Kidney (tissue), 13 donors: ENCODE measurements at regions not wholly inside any gene's neighbourhood (a gene's known extent, or its start where the extent isn't known, plus 50 kb on each side); places are given as distances from the start of the nearest gene placed in this dataset.
A peak's percentile ranks its signal among the peaks of the same experiment; 100 is the strongest.

ENCODE experiments used
- DNase-seq, 5 donors: peaks; one replicate each; pipeline ENCODE4 v3.0.0-alpha.2; 2013 to 2020
- FAIRE-seq: peaks from 2 replicates; lab custom pipeline; 2012; peaks lifted over from hg19 to GRCh38; lab: Jason Lieb, UNC
- H3K27ac ChIP-seq, 2 donors: one replicate each; pipeline ENCODE4 v1.7.0; 2013; ENCODE audit warnings: low read depth in 2 of 2, low read length in 2 of 2, inconsistent platforms in 1 of 2
- H3K27me3 ChIP-seq: one replicate; pipeline ENCODE4 v1.7.1; 2013; ENCODE audit warnings: low read length, inconsistent platforms; ENCODE audit not compliant: control insufficient read depth, insufficient read depth
- H3K36me3 ChIP-seq, 3 donors: one replicate each; pipeline versions ENCODE4 v1.7.0 to v1.7.1; 2013; ENCODE audit warnings: low read length in 3 of 3, control low read depth in 1 of 3, inconsistent platforms in 1 of 3; ENCODE audit not compliant: insufficient read depth in 3 of 3, control insufficient read depth in 2 of 3
- H3K4me1 ChIP-seq, 3 donors: one replicate each; pipeline versions ENCODE4 v1.7.0 to v1.7.1; 2013; ENCODE audit warnings: low read length in 3 of 3, inconsistent platforms in 1 of 3, low read depth in 1 of 3; ENCODE audit not compliant: control insufficient read depth in 2 of 3, insufficient read depth in 2 of 3
- H3K4me3 ChIP-seq, 3 donors: one replicate each; pipeline versions ENCODE4 v1.7.0 to v1.8.1; 2013; ENCODE audit warnings: low read length in 3 of 3, control low read depth in 1 of 3, inconsistent platforms in 1 of 3
- H3K9ac ChIP-seq, 3 donors: one replicate each; pipeline versions ENCODE4 v1.7.0 to v1.7.1; 2013; ENCODE audit warnings: low read length in 3 of 3, control low read depth in 1 of 3, inconsistent platforms in 1 of 3
- H3K9me3 ChIP-seq, 3 donors: one replicate each; pipeline versions ENCODE4 v1.7.0 to v1.7.1; 2013; ENCODE audit warnings: low read length in 3 of 3, control low read depth in 1 of 3, inconsistent platforms in 1 of 3; ENCODE audit not compliant: control insufficient read depth in 2 of 3, insufficient read depth in 1 of 3
- intact Hi-C: fragments of 100-400 bp; cut with DNase I; formaldehyde crosslinking; loops from one replicate; pipeline ENCODE4 v1.11.1; 2022
- TF ChIP-seq, protein P1 (sequence below): IDR thresholded peaks from 3 replicates; pipeline ENCODE4 v1.5.1; 2012; ENCODE audit warnings: mild to moderate bottlenecking, moderate library complexity, borderline replicate concordance; ENCODE audit not compliant: insufficient read depth; ENCODE audit errors: extremely low read depth
- donor health status: control.
- donor health status: control.
- donor health status: control.
- donor health status: control.
- donor health status: control.
- donor health status: DM: yes; HTN: yes; CAD: no.
- donor health status: Normal renal cell carcinoma (clear cell type).

DNA sequence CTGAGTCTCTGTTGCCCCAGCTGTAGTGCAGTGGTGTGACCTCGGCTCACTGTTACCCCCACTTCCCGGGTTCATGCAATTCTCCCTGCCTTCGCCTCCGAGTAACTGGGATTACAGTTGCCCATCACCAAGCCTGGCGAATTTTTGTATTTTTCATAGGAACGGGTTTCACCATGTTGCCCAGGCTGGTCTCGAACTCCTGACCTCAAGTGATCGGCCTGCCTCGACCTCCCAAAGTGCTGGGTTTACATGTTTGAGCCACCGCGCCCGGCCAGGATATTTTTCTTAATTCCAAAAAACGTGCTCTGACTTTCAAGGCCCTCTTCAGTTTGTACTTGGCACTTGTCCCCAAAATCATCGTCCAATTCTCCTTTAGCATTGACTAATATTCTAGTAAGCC lies 129.2 kb upstream of the EPHA5 start:
- Histone ChIP-seq H3K27me3 (no peaks in the 10 kb centered on the region), H3K9me3 (peaks cover 0 to 5% (median 0%) of the 10 kb centered on the region in 3 donors), H3K9ac (no peak overlapping the region), H3K4me1 (no peaks in the 10 kb centered on the region), H3K27ac (no peak overlapping the region), H3K4me3 (no peak overlapping the region), H3K36me3 (no peaks in the 10 kb centered on the region)
- TF ChIP-seq, protein P1, sequence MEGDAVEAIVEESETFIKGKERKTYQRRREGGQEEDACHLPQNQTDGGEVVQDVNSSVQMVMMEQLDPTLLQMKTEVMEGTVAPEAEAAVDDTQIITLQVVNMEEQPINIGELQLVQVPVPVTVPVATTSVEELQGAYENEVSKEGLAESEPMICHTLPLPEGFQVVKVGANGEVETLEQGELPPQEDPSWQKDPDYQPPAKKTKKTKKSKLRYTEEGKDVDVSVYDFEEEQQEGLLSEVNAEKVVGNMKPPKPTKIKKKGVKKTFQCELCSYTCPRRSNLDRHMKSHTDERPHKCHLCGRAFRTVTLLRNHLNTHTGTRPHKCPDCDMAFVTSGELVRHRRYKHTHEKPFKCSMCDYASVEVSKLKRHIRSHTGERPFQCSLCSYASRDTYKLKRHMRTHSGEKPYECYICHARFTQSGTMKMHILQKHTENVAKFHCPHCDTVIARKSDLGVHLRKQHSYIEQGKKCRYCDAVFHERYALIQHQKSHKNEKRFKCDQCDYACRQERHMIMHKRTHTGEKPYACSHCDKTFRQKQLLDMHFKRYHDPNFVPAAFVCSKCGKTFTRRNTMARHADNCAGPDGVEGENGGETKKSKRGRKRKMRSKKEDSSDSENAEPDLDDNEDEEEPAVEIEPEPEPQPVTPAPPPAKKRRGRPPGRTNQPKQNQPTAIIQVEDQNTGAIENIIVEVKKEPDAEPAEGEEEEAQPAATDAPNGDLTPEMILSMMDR: no peak
- DNase-seq: no peak
- FAIRE-seq: no peak
- intact Hi-C loops: no loop called here

- H3K36me3 ChIP-seq: no peaks in the 10 kb centered on the region
- FAIRE-seq (no peak), DNase-seq (no peak)
- H3K4me1 ChIP-seq: no peaks in the 10 kb centered on the region
- no peak overlapping the region for H3K27ac ChIP-seq
- no peaks in the 10 kb centered on the region for H3K27me3 ChIP-seq
- no peak overlapping the region for H3K4me3 ChIP-seq
- no peak overlapping the region for H3K9ac ChIP-seq
- intact Hi-C loops: no loop called here
- H3K9me3 ChIP-seq: peaks cover 0 to 5% (median 0%) of the 10 kb centered on the region in 3 donors
- TF ChIP-seq, protein P1: no peak
Observed at GRCh38 chr4:65798498-65799127, 128.3 kb upstream of the EPHA5 start.

GRCh38 chr4:65791812-65792308 lies 121.6 kb upstream of the EPHA5 start:
- Histone ChIP-seq H3K27me3 (no peaks in the 10 kb centered on the region), H3K4me3 (no peak overlapping the region), H3K27ac (no peak overlapping the region), H3K4me1 (no peaks in the 10 kb centered on the region), H3K9me3 (no peaks in the 10 kb centered on the region), H3K9ac (no peak overlapping the region), H3K36me3 (no peaks in the 10 kb centered on the region)
- intact Hi-C loops: no loop called here
- DNase-seq (peak in 1 of 5 donors; percentile 9), FAIRE-seq (no peak)
- TF ChIP-seq, protein P1: no peak
